Activated T-helper 2 cell treated with anti-CD3 and anti-CD28 coated beads, Interferon-gamma antibody, Interleukin-2, Interleukin-4, amounts not matched to agents 10 μg/mL and 5 μg/mL and 100 μg/mL, durations not matched to agents 14 hours and 24 hours and 36 hours (primary cell): ENCODE measurements at regions not wholly inside any gene's neighbourhood (a gene's known extent, or its start where the extent isn't known, plus 50 kb on each side); places are given as distances from the start of the nearest gene placed in this dataset.
"Not testable (repeated sequence)": the region's sequence is repeated elsewhere in the genome, so short reads cannot be mapped to it uniquely, and the experiment has no call there.

Experiments
- DNase-seq: peaks from one replicate; pipeline ENCODE4 v3.0.0; 2021; ENCODE audit warnings: low spot score
- H3K27ac Mint-ChIP-seq: one replicate; pipeline ENCODE4 v1.8.0; 2021; ENCODE audit warnings: mixed read lengths
- H3K27me3 Mint-ChIP-seq: one replicate; pipeline ENCODE4 v1.8.0; 2021; ENCODE audit warnings: low read depth, mixed read lengths
- H3K36me3 Mint-ChIP-seq: one replicate; pipeline ENCODE4 v1.8.0; 2021; ENCODE audit warnings: low read depth, mixed read lengths
- H3K4me1 Mint-ChIP-seq: one replicate; pipeline ENCODE4 v1.8.0; 2021; ENCODE audit warnings: low read depth, mixed read lengths
- H3K4me3 Mint-ChIP-seq: one replicate; pipeline ENCODE4 v1.8.0; 2021; ENCODE audit warnings: low read depth, mild to moderate bottlenecking, moderate library complexity, mixed read lengths
- H3K9me3 Mint-ChIP-seq: one replicate; pipeline ENCODE4 v1.8.0; 2021; ENCODE audit warnings: mixed read lengths
- intact Hi-C: fragments of 100-400 bp; cut with micrococcal nuclease; formaldehyde crosslinking; loops from one replicate; pipeline ENCODE4 v1.15.1; 2023

DNA sequence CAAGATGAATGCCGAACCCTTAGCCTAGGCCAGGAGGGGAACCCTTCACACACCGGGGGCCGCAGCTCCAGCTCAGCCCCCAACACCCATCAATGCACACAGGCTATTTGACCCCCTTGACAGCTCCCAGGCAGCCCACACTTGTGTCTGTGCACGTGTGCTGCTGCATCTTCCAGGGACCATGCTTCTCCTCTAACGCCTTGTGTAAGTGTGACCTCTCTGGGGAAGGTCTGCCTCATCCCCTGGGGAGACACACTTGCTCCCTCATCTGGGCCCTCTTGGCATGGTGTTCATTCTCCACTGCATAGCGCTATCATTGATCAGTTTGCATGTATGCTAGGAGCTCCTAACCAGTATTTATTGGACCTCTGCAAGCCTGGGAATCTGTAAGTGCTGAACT, 120.0 kb upstream of the FHL2 start:
- no peak overlapping the region for H3K4me3 Mint-ChIP-seq
- intact Hi-C loops: no loop called here
- no peaks in the 10 kb centered on the region for H3K9me3 Mint-ChIP-seq
- no peak overlapping the region for H3K27ac Mint-ChIP-seq
- H3K4me1 Mint-ChIP-seq: no peaks in the 10 kb centered on the region
- no peaks in the 10 kb centered on the region for H3K36me3 Mint-ChIP-seq
- peaks cover 7% of the 10 kb centered on the region for H3K27me3 Mint-ChIP-seq
- DNase-seq: no peak

DNA sequence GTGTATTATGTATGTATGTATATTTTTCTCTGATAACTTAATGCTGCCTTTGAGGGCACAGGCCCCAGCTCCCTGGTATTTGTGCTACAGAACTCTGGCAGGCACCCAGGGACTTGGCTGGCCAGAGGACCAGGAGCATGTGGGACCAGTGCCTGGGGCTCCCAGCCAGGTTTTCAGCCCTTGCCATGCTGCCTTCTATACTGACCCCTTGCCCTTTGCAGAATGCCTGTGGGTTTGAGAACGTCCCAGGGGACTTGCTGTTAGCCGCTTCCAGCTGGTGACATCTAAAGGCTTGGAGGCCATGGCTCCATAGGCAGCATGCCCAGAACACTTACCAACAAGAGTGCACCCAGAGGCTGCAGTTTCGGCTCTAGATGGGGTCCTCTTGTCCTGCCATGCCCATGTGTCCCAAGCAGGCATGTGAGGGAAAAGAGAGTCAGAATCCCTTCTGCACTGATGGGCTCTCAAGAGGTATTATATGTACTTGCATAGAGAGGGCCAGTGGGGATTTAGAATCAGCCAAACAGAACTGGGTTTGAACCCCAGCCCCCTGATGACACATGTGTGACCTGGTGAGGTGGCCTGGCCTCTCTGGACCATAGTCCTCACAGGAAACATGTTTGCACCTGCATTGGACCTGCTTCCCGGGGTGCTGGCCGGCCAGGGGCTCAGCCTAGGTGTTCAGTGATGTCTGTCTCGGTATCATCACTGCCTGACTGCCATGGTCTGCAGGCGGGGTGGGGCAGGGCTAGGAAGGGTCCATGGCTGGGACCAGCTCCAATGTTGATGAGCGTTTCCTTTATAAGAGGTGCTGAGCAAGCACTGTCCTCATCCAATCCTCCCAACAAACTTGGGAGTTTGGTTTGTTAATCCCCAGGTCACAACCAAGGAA, 119.2 kb upstream of the FHL2 start:
- no peaks in the 10 kb centered on the region for H3K9me3 Mint-ChIP-seq
- H3K4me3 Mint-ChIP-seq: no peak overlapping the region
- H3K27ac Mint-ChIP-seq: no peak overlapping the region
- no peak for DNase-seq
- intact Hi-C loops: no loop called here
- peaks cover 8% of the 10 kb centered on the region for H3K27me3 Mint-ChIP-seq
- H3K4me1 Mint-ChIP-seq: no peaks in the 10 kb centered on the region
- H3K36me3 Mint-ChIP-seq: no peaks in the 10 kb centered on the region

DNA sequence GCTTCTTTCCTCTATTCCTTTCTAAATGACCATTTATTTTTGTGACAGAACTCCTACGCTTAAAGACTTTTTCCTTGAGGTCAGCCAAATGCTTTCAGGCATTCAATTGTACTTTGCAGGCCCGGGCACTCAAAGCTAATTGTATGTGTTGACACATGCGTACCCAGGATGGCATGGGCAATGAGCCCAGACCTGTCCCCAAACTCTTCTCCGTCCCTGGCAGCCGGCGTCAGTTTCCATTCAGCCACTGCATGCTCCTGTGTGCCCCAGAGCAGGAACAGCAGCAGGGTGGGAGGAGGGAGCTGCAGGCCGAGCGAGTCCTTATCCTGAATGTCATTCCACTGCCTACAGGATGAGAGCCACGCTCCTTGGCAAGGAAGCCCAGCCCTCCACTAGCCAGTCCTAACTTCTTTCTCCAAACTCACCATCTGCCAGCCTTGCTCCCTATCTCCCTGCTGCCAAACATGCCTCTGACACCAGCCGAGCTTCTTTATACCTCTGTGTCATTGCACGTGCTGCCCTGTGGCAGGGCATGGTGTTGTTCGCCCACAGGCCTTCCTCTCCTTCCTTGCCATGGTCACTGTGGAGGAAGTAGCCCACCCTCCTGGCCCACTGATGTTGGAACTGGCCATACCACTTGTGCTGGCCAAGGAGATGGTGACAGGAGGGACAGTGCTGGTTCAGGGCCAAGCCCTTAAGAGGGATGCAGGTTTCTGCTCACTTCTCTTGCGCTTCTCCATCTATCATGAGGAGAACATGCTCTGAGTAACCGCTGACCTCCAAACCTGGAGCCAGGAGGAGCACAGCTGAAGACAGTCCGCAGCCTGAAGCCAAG, 116.9 kb upstream of the FHL2 start:
- H3K27ac Mint-ChIP-seq: no peak overlapping the region
- H3K4me3 Mint-ChIP-seq: no peak overlapping the region
- DNase-seq: no peak
- H3K9me3 Mint-ChIP-seq: no peaks in the 10 kb centered on the region
- no peaks in the 10 kb centered on the region for H3K4me1 Mint-ChIP-seq
- peaks cover 18% of the 10 kb centered on the region for H3K27me3 Mint-ChIP-seq
- intact Hi-C loops: no loop called here
- H3K36me3 Mint-ChIP-seq: no peaks in the 10 kb centered on the region

DNA sequence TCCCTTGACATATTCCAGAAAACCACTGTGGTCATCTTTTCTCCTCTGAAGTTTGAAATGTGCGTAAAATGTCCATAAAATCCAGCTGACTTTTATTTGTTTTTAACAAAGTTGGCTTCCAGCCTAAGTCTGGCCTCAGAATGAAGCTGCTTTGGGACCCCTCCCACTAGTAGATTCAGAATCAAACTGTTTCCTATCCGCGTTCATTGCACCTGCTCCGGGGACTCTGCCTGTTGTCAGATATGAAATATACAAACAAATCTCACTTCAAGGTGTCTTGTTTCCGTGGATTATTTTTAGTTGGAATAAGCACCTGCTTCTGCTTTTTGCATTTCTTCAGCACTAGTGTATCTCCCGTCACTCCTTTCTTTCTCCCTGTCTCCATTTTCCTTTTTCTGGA, 115.7 kb upstream of the FHL2 start:
- H3K27ac Mint-ChIP-seq: no peak overlapping the region
- intact Hi-C loops: no loop called here
- no peak for DNase-seq
- no peaks in the 10 kb centered on the region for H3K4me1 Mint-ChIP-seq
- H3K9me3 Mint-ChIP-seq: no peaks in the 10 kb centered on the region
- no peaks in the 10 kb centered on the region for H3K36me3 Mint-ChIP-seq
- H3K4me3 Mint-ChIP-seq: no peak overlapping the region
- peaks cover 18% of the 10 kb centered on the region for H3K27me3 Mint-ChIP-seq

DNA sequence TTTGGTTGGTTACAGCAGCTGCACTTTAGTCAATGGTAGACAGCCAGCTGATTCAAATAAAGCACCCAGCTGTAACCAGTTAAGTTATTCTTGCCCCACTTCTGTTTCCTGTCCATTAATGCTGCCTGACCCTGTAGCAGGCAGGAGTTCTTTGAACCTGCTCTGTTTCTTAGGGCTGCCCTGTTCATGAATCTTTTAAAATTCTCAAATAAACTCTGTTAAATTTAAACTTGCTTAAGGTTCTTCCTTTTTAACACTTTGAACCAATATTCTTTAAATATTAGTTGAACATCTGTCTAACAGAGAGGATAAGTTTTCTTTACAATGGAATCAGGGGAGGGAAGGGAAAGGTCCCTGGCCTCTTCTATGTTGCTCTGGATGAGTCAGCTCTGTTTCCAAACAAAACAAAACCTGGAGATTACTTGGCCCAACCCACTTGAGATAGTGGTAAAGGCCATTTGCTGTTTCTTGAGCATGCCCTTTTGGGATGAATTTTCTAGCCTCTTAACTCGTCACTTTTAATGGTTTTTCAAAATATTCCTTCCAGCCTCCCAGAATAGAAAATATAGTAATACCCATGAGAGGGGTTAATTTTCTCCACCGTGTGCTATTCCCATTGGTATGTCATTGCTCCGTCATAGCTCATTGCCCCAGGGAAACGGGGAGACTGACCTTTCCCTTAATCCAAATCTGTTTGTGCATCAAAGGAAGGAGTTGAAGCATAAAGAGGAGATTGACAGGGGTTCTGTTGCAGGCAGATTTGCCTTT, 112.1 kb upstream of the FHL2 start:
- Mint-ChIP-seq H3K9me3 (no peaks in the 10 kb centered on the region), H3K4me3 (no peak overlapping the region), H3K27me3 (peaks cover 18% of the 10 kb centered on the region), H3K27ac (no peak overlapping the region), H3K4me1 (no peaks in the 10 kb centered on the region), H3K36me3 (no peaks in the 10 kb centered on the region)
- intact Hi-C loops: no loop called here
- DNase-seq: no peak

DNA sequence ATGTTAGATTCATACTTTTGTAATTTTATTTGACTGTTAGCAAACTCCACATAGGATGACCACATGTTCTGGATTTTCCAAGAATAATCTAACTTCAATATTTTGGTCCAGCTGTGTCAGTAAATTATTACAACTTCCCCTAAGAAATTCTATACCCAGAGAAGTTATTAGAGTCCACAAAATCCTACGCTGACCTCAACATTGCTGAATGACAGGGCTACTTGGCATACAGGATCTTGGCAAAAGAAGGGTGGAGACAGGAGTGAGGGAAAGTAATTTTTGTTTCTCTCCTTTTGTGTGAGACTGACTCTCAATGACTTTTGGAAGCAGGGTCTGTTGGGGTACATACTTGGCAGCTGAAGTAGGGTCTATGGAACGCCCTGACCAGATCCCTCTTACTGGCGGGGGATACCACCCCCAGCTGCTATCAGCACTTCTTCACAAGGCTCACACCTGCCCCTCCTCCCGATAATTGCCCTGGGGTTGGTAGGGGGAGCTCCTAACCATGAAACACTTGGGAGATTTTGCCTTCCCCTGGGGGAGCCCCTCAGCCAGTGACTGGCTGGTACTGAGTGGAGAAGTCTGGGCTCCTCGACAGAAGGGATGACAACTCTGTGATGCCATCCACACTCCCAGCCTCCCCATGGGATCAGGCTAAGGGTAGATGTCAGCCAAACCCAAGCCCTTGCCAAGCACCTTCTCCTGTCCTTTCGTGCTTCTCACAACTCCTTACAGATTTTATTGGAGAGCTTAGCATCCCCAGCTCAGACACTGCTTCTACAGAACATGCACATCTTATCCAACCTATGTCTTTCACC, 110.6 kb upstream of the FHL2 start:
- no peaks in the 10 kb centered on the region for H3K9me3 Mint-ChIP-seq
- H3K27ac Mint-ChIP-seq: no peak overlapping the region
- H3K27me3 Mint-ChIP-seq: peaks cover 13% of the 10 kb centered on the region
- H3K4me1 Mint-ChIP-seq: no peaks in the 10 kb centered on the region
- DNase-seq: no peak
- intact Hi-C loops: no loop called here
- H3K4me3 Mint-ChIP-seq: no peak overlapping the region
- H3K36me3 Mint-ChIP-seq: no peaks in the 10 kb centered on the region

DNA sequence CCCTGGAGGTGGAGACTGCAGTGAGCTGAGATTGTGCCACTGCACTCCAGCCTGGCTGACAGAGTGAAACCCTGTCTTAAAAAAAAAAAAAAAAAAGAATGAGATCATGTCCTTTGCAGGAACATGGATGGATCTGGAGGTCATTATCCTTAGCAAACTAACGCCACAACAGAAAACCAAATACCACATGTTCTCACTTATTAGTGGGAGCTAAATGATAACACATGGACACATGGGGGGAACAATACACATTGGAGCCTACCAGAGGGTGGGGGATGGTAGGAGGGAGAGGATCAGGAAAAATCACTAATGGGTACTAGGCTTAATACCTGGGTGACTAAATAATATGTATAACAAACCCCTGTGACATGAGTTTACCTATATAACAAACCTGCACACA, 108.0 kb upstream of the FHL2 start:
- H3K27ac Mint-ChIP-seq, H3K4me3 Mint-ChIP-seq, H3K4me1 Mint-ChIP-seq, H3K9me3 Mint-ChIP-seq, DNase-seq, intact Hi-C loops, H3K27me3 Mint-ChIP-seq, H3K36me3 Mint-ChIP-seq: not testable (repeated sequence)

DNA sequence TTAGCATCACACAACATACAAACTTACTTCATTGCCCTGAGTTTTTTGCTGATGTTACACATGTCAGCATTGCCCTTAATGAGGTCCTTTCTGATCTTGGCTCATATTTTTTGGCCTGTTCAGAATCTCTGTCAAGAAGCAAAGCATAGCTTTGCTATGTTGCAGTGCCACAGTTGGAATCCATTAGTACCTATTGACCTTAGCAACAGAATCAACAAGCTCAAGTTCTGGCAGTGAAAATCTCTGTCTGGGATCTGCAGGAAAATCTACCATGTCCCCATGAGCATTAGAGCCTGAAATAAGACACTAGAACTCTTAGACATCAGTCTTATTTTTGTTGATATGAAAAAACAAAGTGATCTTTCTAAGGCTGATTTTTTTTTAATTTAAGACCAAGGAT, 105.6 kb upstream of the FHL2 start:
- no peaks in the 10 kb centered on the region for H3K36me3 Mint-ChIP-seq
- intact Hi-C loops: no loop called here
- no peaks in the 10 kb centered on the region for H3K9me3 Mint-ChIP-seq
- no peak overlapping the region for H3K4me3 Mint-ChIP-seq
- DNase-seq: no peak
- H3K4me1 Mint-ChIP-seq: no peaks in the 10 kb centered on the region
- peaks cover 6% of the 10 kb centered on the region for H3K27me3 Mint-ChIP-seq
- H3K27ac Mint-ChIP-seq: no peak overlapping the region

DNA sequence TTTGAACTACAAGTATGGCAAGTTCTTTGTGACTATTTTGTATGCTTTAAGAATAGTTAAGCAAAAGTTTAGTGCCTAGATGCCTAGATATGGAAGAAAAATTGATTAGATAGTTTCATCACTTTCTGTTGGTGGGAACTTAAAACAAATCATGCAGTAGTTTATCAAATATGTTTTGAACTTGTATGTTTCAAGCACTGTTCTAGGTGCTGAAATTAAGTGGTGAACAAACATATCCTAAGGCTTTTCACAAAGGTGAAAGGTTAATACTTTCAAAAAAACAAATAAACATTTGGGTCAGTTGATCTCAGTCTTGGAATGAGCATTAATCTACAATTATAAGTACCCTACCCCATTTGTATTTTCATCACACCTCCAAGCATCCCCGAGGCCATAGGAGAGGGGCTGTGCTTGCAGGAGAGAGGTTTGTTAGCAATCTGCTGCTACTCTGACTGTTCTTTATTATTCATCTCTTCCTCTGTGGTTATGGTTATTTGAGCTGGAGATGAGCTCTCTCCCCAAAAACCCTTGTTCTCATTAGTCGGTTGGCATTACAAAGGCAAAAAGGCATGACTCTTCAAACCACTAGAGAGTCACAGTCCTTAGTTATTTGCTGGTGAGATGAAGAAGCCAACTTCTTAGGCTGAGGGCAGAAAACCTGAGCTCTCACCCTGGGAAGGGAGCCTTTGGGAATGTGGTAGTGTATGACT, 103.9 kb upstream of the FHL2 start:
- no peaks in the 10 kb centered on the region for H3K4me1 Mint-ChIP-seq
- H3K9me3 Mint-ChIP-seq: no peaks in the 10 kb centered on the region
- H3K4me3 Mint-ChIP-seq: no peak overlapping the region
- DNase-seq: no peak
- no peaks in the 10 kb centered on the region for H3K36me3 Mint-ChIP-seq
- no peak overlapping the region for H3K27ac Mint-ChIP-seq
- H3K27me3 Mint-ChIP-seq: peaks cover 8% of the 10 kb centered on the region
- intact Hi-C loops: no loop called here

DNA sequence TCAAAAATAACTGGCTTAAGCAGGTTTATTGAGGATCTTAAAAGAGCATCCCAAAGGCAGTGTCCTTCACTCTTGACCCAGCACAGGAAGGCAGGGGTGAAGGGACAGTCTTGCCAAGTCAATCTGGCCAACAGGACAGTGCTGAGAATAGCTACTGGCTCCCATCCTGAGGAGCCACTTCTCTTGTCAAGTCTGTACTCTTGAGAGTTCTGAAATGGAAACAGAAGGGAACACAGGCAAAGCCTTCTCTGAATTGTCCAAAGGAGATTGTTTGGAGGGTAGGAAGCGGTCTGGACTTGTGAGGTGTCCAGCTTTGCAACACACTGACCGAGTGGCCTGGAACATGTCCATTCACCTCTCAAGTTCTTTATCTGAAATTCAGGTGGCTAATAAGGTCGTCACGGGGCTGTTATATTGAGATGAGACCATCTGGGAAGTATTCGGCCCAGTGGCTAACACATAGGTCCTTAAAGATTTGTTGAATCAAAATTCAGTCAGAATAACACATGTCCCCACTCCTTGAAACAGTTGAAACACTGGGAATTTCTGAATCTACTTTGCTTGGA, 99.5 kb upstream of the FHL2 start:
- Mint-ChIP-seq H3K9me3 (no peaks in the 10 kb centered on the region), H3K4me1 (no peaks in the 10 kb centered on the region), H3K36me3 (no peaks in the 10 kb centered on the region), H3K27me3 (peaks cover 9% of the 10 kb centered on the region), H3K27ac (no peak overlapping the region), H3K4me3 (no peak overlapping the region)
- intact Hi-C loops: no loop called here
- DNase-seq: no peak

DNA sequence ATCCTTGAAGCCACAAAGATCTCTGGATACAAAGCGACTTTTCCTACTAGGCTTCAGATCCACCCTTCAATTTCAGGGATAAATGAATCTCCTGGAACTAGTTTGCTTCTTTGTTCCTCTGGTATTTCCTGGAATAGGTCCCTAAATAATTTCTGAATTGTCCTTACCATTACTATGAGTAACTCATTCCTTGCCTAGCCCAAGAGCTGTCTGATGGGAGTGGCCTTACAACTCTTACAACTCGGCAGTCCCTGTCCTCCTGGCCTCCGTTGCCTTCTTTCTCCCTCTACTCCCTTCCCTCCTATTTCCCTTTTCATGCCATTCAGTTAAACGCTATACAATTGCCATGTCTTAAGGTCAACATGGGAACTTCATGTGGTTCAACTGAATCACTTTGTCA, 98.2 kb upstream of the FHL2 start:
- H3K27ac Mint-ChIP-seq: no peak overlapping the region
- no peak overlapping the region for H3K4me3 Mint-ChIP-seq
- intact Hi-C loops: no loop called here
- H3K9me3 Mint-ChIP-seq: peaks cover 6% of the 10 kb centered on the region
- DNase-seq: no peak
- H3K36me3 Mint-ChIP-seq: no peaks in the 10 kb centered on the region
- peaks cover 13% of the 10 kb centered on the region for H3K27me3 Mint-ChIP-seq
- no peaks in the 10 kb centered on the region for H3K4me1 Mint-ChIP-seq
